ENCODE measurements at regions not wholly inside any gene's neighbourhood (a gene's known extent, or its start where the extent isn't known, plus 50 kb on each side); places are given as distances from the start of the nearest gene placed in this dataset.

- DNase-seq (ENCODE audit: low read depth), result no peak
Observed at GRCh38 chr20:61161726-61162390, 90.2 kb upstream of the CDH4 start.

GRCh38 chr20:61162451-61162850, 89.6 kb upstream of the CDH4 start:
- DNase-seq (ENCODE audit: low read depth), result no peak
- POLR2A ChIA-PET, result no interaction called here
- no peaks in the 10 kb centered on the region for H3K27me3 ChIP-seq (ENCODE audit: control insufficient read depth, insufficient read depth, low read length)
- no peak overlapping the region for H3K4me3 ChIP-seq (ENCODE audit: low read depth, low read length)
- CTCF ChIA-PET, result interaction anchor here (2.4 kb wide), 1 partner anchor 66 kb away, joined by 13 read pairs; no protein-coding TSS in a partner anchor
- no peaks in the 10 kb centered on the region for H3K36me3 ChIP-seq (ENCODE audit: control insufficient read depth, insufficient read depth, low read length)
- TF ChIP-seq CTCF (IDR thresholded peaks at IDR 0.05; ENCODE audit: insufficient read depth, low read depth, low read length), result no peak

More at GRCh38 chr20:61161726-61162390, 90.2 kb upstream of the CDH4 start:
- ChIA-PET POLR2A (no interaction called here), CTCF (interaction anchor here (0.6 to 2.4 kb wide), 3 partner anchors 61 to 940 kb away, joined by 3 to 13 read pairs (median 3); no protein-coding TSS in a partner anchor)
- Histone ChIP-seq H3K4me3 (ENCODE audit: low read depth, low read length) (no peak overlapping the region), H3K36me3 (ENCODE audit: control insufficient read depth, insufficient read depth, low read length) (no peaks in the 10 kb centered on the region), H3K27me3 (ENCODE audit: control insufficient read depth, insufficient read depth, low read length) (no peaks in the 10 kb centered on the region)
- no peak for TF ChIP-seq CTCF (IDR thresholded peaks at IDR 0.05; ENCODE audit: insufficient read depth, low read depth, low read length)

- POLR2A ChIA-PET, result no interaction called here
Observed at GRCh38 chr20:61163031-61163430, 89.0 kb upstream of the CDH4 start.

GRCh38 chr20:61166324-61166723, 85.7 kb upstream of the CDH4 start:
- CTCF ChIA-PET, result no interaction called here
- TF ChIP-seq CTCF (IDR thresholded peaks at IDR 0.05; ENCODE audit: insufficient read depth, low read depth, low read length), result no peak
- Histone ChIP-seq H3K36me3 (ENCODE audit: control insufficient read depth, insufficient read depth, low read length) (no peaks in the 10 kb centered on the region), H3K27me3 (ENCODE audit: control insufficient read depth, insufficient read depth, low read length) (no peaks in the 10 kb centered on the region), H3K4me3 (ENCODE audit: low read depth, low read length) (no peak overlapping the region)
- POLR2A ChIA-PET, result no interaction called here
- no peak for DNase-seq (ENCODE audit: low read depth)

More at GRCh38 chr20:61163031-61163430, 89.0 kb upstream of the CDH4 start:
- no peaks in the 10 kb centered on the region for H3K36me3 ChIP-seq (ENCODE audit: control insufficient read depth, insufficient read depth, low read length)
- H3K4me3 ChIP-seq (ENCODE audit: low read depth, low read length), result no peak overlapping the region
- CTCF ChIA-PET, result no interaction called here
- DNase-seq (ENCODE audit: low read depth), result no peak
- TF ChIP-seq CTCF (IDR thresholded peaks at IDR 0.05; ENCODE audit: insufficient read depth, low read depth, low read length), result no peak
- no peaks in the 10 kb centered on the region for H3K27me3 ChIP-seq (ENCODE audit: control insufficient read depth, insufficient read depth, low read length)

GRCh38 chr20:61168605-61169004, 83.5 kb upstream of the CDH4 start:
- no peaks in the 10 kb centered on the region for H3K27me3 ChIP-seq (ENCODE audit: control insufficient read depth, insufficient read depth, low read length)
- ChIA-PET POLR2A (interaction anchor here (1.6 kb wide), 1 partner anchor 17 kb away, joined by 5 read pairs; no protein-coding TSS in a partner anchor), CTCF (interaction anchor here (0.5 kb wide), 1 partner anchor 152 kb away, joined by 3 read pairs; no protein-coding TSS in a partner anchor)
- DNase-seq (ENCODE audit: low read depth), result no peak
- no peak for TF ChIP-seq CTCF (IDR thresholded peaks at IDR 0.05; ENCODE audit: insufficient read depth, low read depth, low read length)
- no peak overlapping the region for H3K4me3 ChIP-seq (ENCODE audit: low read depth, low read length)
- no peaks in the 10 kb centered on the region for H3K36me3 ChIP-seq (ENCODE audit: control insufficient read depth, insufficient read depth, low read length)
